K562 (cell line): ENCODE measurements at regions not wholly inside any gene's neighbourhood (a gene's known extent, or its start where the extent isn't known, plus 50 kb on each side); places are given as distances from the start of the nearest gene placed in this dataset.

Source experiments
- CREB3L1 ChIP-seq: fragments of 450-650 bp; IDR thresholded peaks from 2 replicates; pipeline ENCODE4 v1.6.1; 2014; ENCODE audit warnings: low read depth, mild to moderate bottlenecking, moderate library complexity, borderline replicate concordance
- EHMT2 ChIP-seq: fragments of 450-650 bp; IDR thresholded peaks from 2 replicates; pipeline ENCODE4 v1.6.1; 2018; ENCODE audit warnings: antibody characterized with exemption
- ETS1 ChIP-seq: conservative IDR thresholded peaks from 2 replicates; pipeline ENCODE4 v1.6.1; 2011; ENCODE audit warnings: low read depth, mild to moderate bottlenecking, low read length; ENCODE audit not compliant: control insufficient read depth
- KDM5B ChIP-seq: fragments of 200-600 bp; sonication (generic); IDR thresholded peaks from 2 replicates; pipeline ENCODE4 v1.6.1; 2012; ENCODE audit warnings: low read depth, mild to moderate bottlenecking, moderate library complexity, low read length, control low read depth, inconsistent platforms; ENCODE audit not compliant: insufficient replicate concordance
- KHSRP ChIP-seq: fragments of 450-650 bp; IDR thresholded peaks from 2 replicates; pipeline ENCODE4 v1.6.1; 2017
- MLLT1 ChIP-seq, 2 experiments: fragments of 450-650 bp; IDR thresholded peaks; 2 replicates each; pipeline ENCODE4 v1.6.1; 2016
- NBN ChIP-seq: fragments of 450-650 bp; IDR thresholded peaks from 2 replicates; pipeline ENCODE4 v1.6.1; 2016; ENCODE audit warnings: low read depth, mild to moderate bottlenecking
- NFIC ChIP-seq: fragments of 450-650 bp; IDR thresholded peaks from 2 replicates; pipeline ENCODE4 v1.6.1; 2017; ENCODE audit warnings: mild to moderate bottlenecking, inconsistent platforms
- PTRF ChIP-seq: fragments of 450-650 bp; IDR thresholded peaks from 2 replicates; pipeline ENCODE4 v1.6.1; 2016; ENCODE audit warnings: mild to moderate bottlenecking, missing genetic modification characterization, missing compliant biosample characterization
- SNIP1 ChIP-seq: fragments of 450-650 bp; IDR thresholded peaks from 2 replicates; pipeline ENCODE4 v1.7.1; 2017; ENCODE audit warnings: low read depth, mild to moderate bottlenecking
- TEAD1 ChIP-seq, 2 experiments: fragments of 450-650 bp in 1 of 2; sonication (generic) in 1 of 2; formaldehyde crosslinking; IDR thresholded peaks; 2 replicates each; pipeline versions ENCODE4 v1.4.0 to v1.8.0; 2020 to 2022; ENCODE audit warnings: mild to moderate bottlenecking in 2 of 2, missing genetic modification reagents in 1 of 2
- ZBTB49 ChIP-seq: sonication (generic); formaldehyde crosslinking; IDR thresholded peaks from 2 replicates; pipeline ENCODE4 v1.8.0; 2022; ENCODE audit warnings: missing genetic modification reagents, mild to moderate bottlenecking, borderline replicate concordance
- ZBTB9 ChIP-seq: fragments of 450-650 bp; formaldehyde crosslinking; IDR thresholded peaks from 2 replicates; pipeline ENCODE4 v1.4.0; 2020; ENCODE audit warnings: mild to moderate bottlenecking, moderate library complexity
- ZEB2 ChIP-seq: fragments of 450-650 bp; IDR thresholded peaks from 2 replicates; pipeline ENCODE4 v1.6.1; 2016
- ZFPM2 ChIP-seq: fragments of 250-450 bp; sonication (Bioruptor Pico); IDR thresholded peaks from 2 replicates; pipeline ENCODE4 v1.5.1; 2022; ENCODE audit warnings: mild to moderate bottlenecking
- ZNF140 ChIP-seq: fragments of 250-450 bp; sonication (Bioruptor Pico); IDR thresholded peaks from 2 replicates; pipeline ENCODE4 v1.8.0; 2021; ENCODE audit warnings: moderate library complexity, mild to moderate bottlenecking, inconsistent platforms
- ZNF274 ChIP-seq: IDR thresholded peaks from 2 replicates; pipeline ENCODE4 v1.6.1; 2011; ENCODE audit warnings: low read depth, mild to moderate bottlenecking, low read length, moderate library complexity, borderline replicate concordance
- ZNF764 ChIP-seq: fragments of 250-450 bp; sonication (Bioruptor Pico); IDR thresholded peaks from 2 replicates; pipeline ENCODE4 v1.4.0; 2020; ENCODE audit warnings: low read depth, mild to moderate bottlenecking, moderate library complexity

DNA sequence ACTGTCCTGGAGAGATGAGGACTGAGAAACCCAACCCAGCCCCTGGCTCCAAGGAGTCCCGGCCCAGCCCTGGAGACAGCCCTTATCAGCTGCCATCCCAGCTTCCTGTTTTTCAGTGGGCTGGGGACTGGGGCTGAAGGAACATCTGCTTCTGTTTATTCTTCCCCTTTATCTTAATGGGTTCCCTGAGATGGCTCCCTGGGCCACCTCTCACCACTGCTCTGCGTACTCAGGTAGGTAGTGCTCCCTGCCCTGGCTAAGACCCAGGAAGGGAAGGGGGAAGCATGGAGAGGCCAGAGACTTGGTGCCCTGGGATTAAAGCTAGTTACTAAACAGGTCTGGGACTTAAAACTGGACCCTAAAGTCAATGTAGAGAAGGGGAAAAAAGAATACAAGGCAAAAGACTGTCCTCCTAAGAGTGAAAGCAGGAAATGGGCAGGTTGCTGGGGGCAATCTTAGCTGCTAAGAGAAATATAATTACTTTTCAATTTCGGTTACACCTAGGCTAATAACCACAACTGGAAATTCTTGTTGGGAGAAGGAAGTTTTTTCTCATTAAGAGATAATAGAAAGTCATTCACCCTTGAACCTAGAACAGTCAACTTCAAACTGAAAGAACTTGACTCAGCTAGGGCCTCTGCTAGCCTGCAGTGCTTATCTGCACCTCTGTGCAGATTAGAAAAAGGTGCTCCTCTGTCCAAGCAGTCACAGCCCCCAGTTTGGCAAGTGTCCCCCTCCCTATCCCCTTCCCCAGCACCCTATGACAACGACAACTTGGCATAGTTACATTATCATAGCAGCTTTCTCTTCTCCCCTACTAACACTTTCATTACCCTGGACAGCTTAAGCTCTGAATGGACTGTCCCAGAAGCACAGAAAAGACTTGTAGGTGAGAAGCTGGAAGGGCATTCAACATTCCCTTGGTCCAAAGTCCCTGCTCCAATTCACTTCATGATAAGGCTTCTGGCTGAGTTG, 65.6 kb upstream of the KDM7A start (continued):
- TF ChIP-seq ZBTB9 (CRISPR knock-in tag): peak; percentile 52; the same call in 1 of the 2 replicates
- peak; percentile 94 for TF ChIP-seq KDM5B
- no peak for TF ChIP-seq ZNF764 (CRISPR knock-in tag)
- peak; percentile 20; the same call in 1 of the 2 replicates for TF ChIP-seq EHMT2
- no peak for TF ChIP-seq ZNF140 (CRISPR knock-in tag)
- TF ChIP-seq ETS1: peak; percentile 82; the same call in 1 of the 2 replicates
- TF ChIP-seq NFIC: peak; percentile 82
- TF ChIP-seq NBN: peak; percentile 87; the same call in 1 of the 2 replicates
- no peak for TF ChIP-seq ZFPM2 (CRISPR knock-in tag)
- TF ChIP-seq KHSRP: no peak
- TF ChIP-seq MLLT1 (IDR thresholded peaks at IDR 0.05): peak in 1 of 2 experiments; percentile 60; a peak in 1 of 4 replicates
- TF ChIP-seq TEAD1 (CRISPR knock-in tag; IDR thresholded peaks at IDR 0.05): no peak
- TF ChIP-seq ZEB2: peak; percentile 93
- peak; percentile 31; the same call in 1 of the 2 replicates for TF ChIP-seq PTRF (tag)
- 0 out of 2 replicates have a peak, but pooled peaks have one; percentile 11 for TF ChIP-seq CREB3L1
- TF ChIP-seq ZBTB49 (CRISPR knock-in tag): peak; percentile 81; the same call in 1 of the 2 replicates
- TF ChIP-seq SNIP1: no peak
- no peak; the same call in 1 of the 2 replicates for TF ChIP-seq ZNF274
